PC-3 (cell line): ENCODE measurements at regions not wholly inside any gene's neighbourhood (a gene's known extent, or its start where the extent isn't known, plus 50 kb on each side); places are given as distances from the start of the nearest gene placed in this dataset.

Experiments
- ATAC-seq: fragments of 200-7000 bp; cut with Tn5 transposase; 2 replicates; pipeline ENCODE4 v1.9.1; 2020; ENCODE audit warnings: mild to moderate bottlenecking, moderate library complexity
- BruUV-seq: library from RNA; stranded (reverse); fragments of 400-500 nt; replicated peaks from 2 replicates; lab custom pipeline; 2021; lab: Mats Ljungman, UMichigan
- CTCF ChIA-PET: fragments of 300-600 bp; sonication (Branson Sonifier 250); formaldehyde crosslinking; loops from one replicate; lab custom pipeline; 2022; ENCODE audit warnings: antibody characterized with exemption; lab: Charles Lee
- POLR2A ChIA-PET: fragments of 300-600 bp; sonication (Branson Sonifier 250); formaldehyde crosslinking; loops from one replicate; lab custom pipeline; 2022; ENCODE audit warnings: antibody characterized with exemption; ENCODE audit not compliant: unreplicated experiment; lab: Charles Lee
- DNase-seq: peaks from one replicate; pipeline ENCODE4 v3.0.0-alpha.2; 2015
- H2AFZ ChIP-seq: fragments of 300-600 bp; sonication (generic); 2 replicates; pipeline ENCODE4 v1.6.0; 2016; ENCODE audit warnings: antibody characterized with exemption, low read length
- H3F3A ChIP-seq: fragments of 300-600 bp; sonication (generic); one replicate; pipeline ENCODE4 v1.6.0; 2017; ENCODE audit warnings: antibody characterized with exemption, low read length, control low read depth, mild to moderate bottlenecking; ENCODE audit not compliant: unreplicated experiment
- H3K27ac ChIP-seq: fragments of 300-600 bp; sonication (generic); 2 replicates; pipeline ENCODE4 v1.5.1; 2016; ENCODE audit warnings: mild to moderate bottlenecking, low read length
- H3K27me3 ChIP-seq: fragments of 300-600 bp; sonication (generic); 2 replicates; pipeline ENCODE4 v1.6.1; 2016; ENCODE audit warnings: low read length, mixed read lengths
- H3K36me3 ChIP-seq: fragments of 300-600 bp; sonication (generic); 2 replicates; pipeline ENCODE4 v1.6.1; 2016; ENCODE audit warnings: low read depth, mixed run types, low read length, mixed read lengths
- H3K4me1 ChIP-seq: fragments of 300-600 bp; sonication (generic); 2 replicates; pipeline ENCODE4 v1.5.1; 2016; ENCODE audit warnings: low read length; ENCODE audit not compliant: insufficient read depth
- H3K4me2 ChIP-seq: fragments of 300-600 bp; sonication (generic); 2 replicates; pipeline ENCODE4 v1.6.0; 2016; ENCODE audit warnings: low read length
- H3K4me3 ChIP-seq: fragments of 300-600 bp; sonication (generic); 2 replicates; pipeline ENCODE4 v1.5.1; 2016; ENCODE audit warnings: mild to moderate bottlenecking, low read length, mixed read lengths
- H3K79me2 ChIP-seq: fragments of 300-600 bp; sonication (generic); 2 replicates; pipeline ENCODE4 v1.6.1; 2017; ENCODE audit warnings: low read length, mixed read lengths
- H3K9ac ChIP-seq: fragments of 300-600 bp; sonication (generic); 2 replicates; pipeline ENCODE4 v1.6.0; 2016; ENCODE audit warnings: mild to moderate bottlenecking, low read length
- H3K9me2 ChIP-seq: fragments of 300-600 bp; sonication (generic); replicated peaks from 2 replicates; pipeline ENCODE4 v1.6.1; 2016; ENCODE audit warnings: mixed run types, low read length, mixed read lengths
- H3K9me3 ChIP-seq: fragments of 300-600 bp; sonication (generic); 2 replicates; pipeline ENCODE4 v1.6.1; 2016; ENCODE audit warnings: low read length, mixed read lengths
- H4K20me1 ChIP-seq: fragments of 300-600 bp; sonication (generic); 2 replicates; pipeline ENCODE4 v1.6.1; 2016; ENCODE audit warnings: low read length, mixed read lengths
- CTCF ChIP-seq: fragments of 300-600 bp; sonication (generic); conservative IDR thresholded peaks from 2 replicates; pipeline ENCODE4 v1.5.1; 2017; ENCODE audit warnings: antibody characterized with exemption, low read depth, mild to moderate bottlenecking, low read length
- EZH2 ChIP-seq: fragments of 300-600 bp; sonication (generic); IDR thresholded peaks from one replicate; pipeline ENCODE4 v1.6.1; 2017; ENCODE audit warnings: antibody characterized with exemption, mild to moderate bottlenecking, low read length; ENCODE audit not compliant: unreplicated experiment
- EZH2phosphoT487 ChIP-seq: fragments of 300-600 bp; sonication (generic); IDR thresholded peaks from 2 replicates; pipeline ENCODE4 v1.6.1; 2018; ENCODE audit warnings: mild to moderate bottlenecking, antibody characterized with exemption, low read length, borderline replicate concordance
- intact Hi-C: fragments of 100-400 bp; cut with micrococcal nuclease; formaldehyde crosslinking; loops from 2 replicates; pipeline ENCODE4 v1.9.0; 2023

DNA sequence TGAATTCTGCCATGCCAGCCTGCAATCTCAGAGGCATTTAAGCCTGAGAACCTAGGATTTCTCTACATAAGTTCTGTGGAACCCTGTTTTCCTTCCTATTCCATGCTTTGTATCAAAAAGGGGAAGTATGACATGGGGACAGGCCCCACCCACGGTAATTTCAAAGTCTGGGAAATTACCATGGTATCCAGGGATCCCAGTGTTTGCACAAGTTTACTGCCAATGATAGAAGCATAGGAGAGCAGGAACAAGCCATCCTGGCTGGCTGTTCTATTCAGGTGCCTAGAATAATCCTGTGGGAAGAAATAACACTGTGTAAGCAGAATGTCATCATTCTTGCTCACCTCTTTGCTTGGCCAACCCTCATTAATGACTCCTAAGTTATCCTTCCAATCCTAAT, 53.8 kb upstream of the ATP1B1 start:
- H3F3A ChIP-seq, result no peaks in the 10 kb centered on the region
- H3K4me1 ChIP-seq, result no peaks in the 10 kb centered on the region
- no TSS peak for BruUV-seq
- H3K9me3 ChIP-seq, result no peaks in the 10 kb centered on the region
- TF ChIP-seq EZH2phosphoT487 (no peak), EZH2 (no peak), CTCF (no peak)
- intact Hi-C loops, result no loop called here
- no peak overlapping the region for H3K4me3 ChIP-seq
- DNase-seq, result no peak
- H4K20me1 ChIP-seq, result no peaks in the 10 kb centered on the region
- no peaks in the 10 kb centered on the region for H3K79me2 ChIP-seq
- no peaks in the 10 kb centered on the region for H3K27me3 ChIP-seq
- H3K27ac ChIP-seq, result no peak overlapping the region
- POLR2A ChIA-PET, result no interaction called here
- no peak; the same call in 1 of the 2 replicates for ATAC-seq
- H2AFZ ChIP-seq, result no peak overlapping the region
- H3K9ac ChIP-seq, result no peak overlapping the region
- CTCF ChIA-PET, result no interaction called here
- H3K4me2 ChIP-seq, result no peak overlapping the region
- no peaks in the 10 kb centered on the region for H3K9me2 ChIP-seq
- no peaks in the 10 kb centered on the region for H3K36me3 ChIP-seq

DNA sequence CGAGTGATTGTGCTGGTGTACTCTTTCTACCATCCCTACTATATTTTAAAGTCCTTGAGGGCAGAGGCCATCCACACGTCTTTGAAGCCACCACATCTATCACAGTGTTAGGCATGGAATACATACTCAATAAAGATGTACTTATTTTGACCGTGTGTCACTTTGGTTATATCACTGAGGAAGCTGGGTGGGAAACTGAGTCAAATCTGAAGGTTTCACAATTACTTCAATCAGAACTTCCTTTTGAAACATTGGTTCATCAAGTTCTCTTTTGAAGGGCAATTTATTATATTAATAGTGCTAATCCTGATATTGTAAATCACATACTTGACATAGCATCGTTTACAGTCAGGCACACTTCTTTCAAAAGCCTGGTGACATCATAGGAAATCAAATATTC, 53.3 kb upstream of the ATP1B1 start:
- no peak overlapping the region for H3K4me2 ChIP-seq
- DNase-seq, result no peak
- no peaks in the 10 kb centered on the region for H4K20me1 ChIP-seq
- no peak overlapping the region for H2AFZ ChIP-seq
- no peak overlapping the region for H3K27ac ChIP-seq
- H3K9ac ChIP-seq, result no peak overlapping the region
- H3K27me3 ChIP-seq, result no peaks in the 10 kb centered on the region
- H3K4me1 ChIP-seq, result no peaks in the 10 kb centered on the region
- no peak for ATAC-seq
- ChIA-PET CTCF (no interaction called here), POLR2A (no interaction called here)
- intact Hi-C loops, result no loop called here
- H3F3A ChIP-seq, result no peaks in the 10 kb centered on the region
- H3K9me2 ChIP-seq, result no peaks in the 10 kb centered on the region
- no TSS peak for BruUV-seq
- no peaks in the 10 kb centered on the region for H3K9me3 ChIP-seq
- TF ChIP-seq EZH2phosphoT487, result no peak
- TF ChIP-seq CTCF, result no peak
- TF ChIP-seq EZH2, result no peak
- H3K4me3 ChIP-seq, result no peak overlapping the region
- H3K36me3 ChIP-seq, result no peaks in the 10 kb centered on the region
- no peaks in the 10 kb centered on the region for H3K79me2 ChIP-seq
